B cell (primary cell): ENCODE measurements at regions not wholly inside any gene's neighbourhood (a gene's known extent, or its start where the extent isn't known, plus 50 kb on each side); places are given as distances from the start of the nearest gene placed in this dataset.

ENCODE experiments used
- ATAC-seq: fragments of 200-7000 bp; cut with Tn5 transposase; one replicate; pipeline ENCODE4 v1.10.0; 2021; ENCODE audit warnings: low read depth, mild to moderate bottlenecking, moderate number of reproducible peaks, moderate library complexity
- CTCF ChIA-PET: fragments of 350-600 bp; sonication (Branson Sonifier 250); formaldehyde crosslinking; loops from one replicate; lab custom pipeline; 2021; ENCODE audit warnings: antibody characterized with exemption, inconsistent platforms; lab: Charles Lee
- POLR2A ChIA-PET: fragments of 350-600 bp; sonication (Branson Sonifier 250); formaldehyde crosslinking; loops from one replicate; lab custom pipeline; 2021; ENCODE audit warnings: antibody characterized with exemption; lab: Charles Lee
- DNase-seq: peaks from one replicate; pipeline ENCODE4 v3.0.0; 2013
- H2AFZ ChIP-seq: 2 replicates; pipeline ENCODE4 v1.6.1; 2012; ENCODE audit warnings: mild to moderate bottlenecking, low read depth, low read length; ENCODE audit not compliant: insufficient read depth, poor library complexity, severe bottlenecking
- H3K27ac ChIP-seq, 2 donors: 1 replicate in 1 of 2; 2 replicates in 1 of 2; pipeline ENCODE4 v1.5.1; 2012 to 2013; ENCODE audit warnings: low read length in 2 of 2, mild to moderate bottlenecking in 2 of 2, moderate library complexity in 1 of 2
- H3K27me3 ChIP-seq, 4 experiments: fragments of 200-600 bp in 1 of 4; sonication (generic) in 1 of 4; replicated peaks in 1 of 4; 1 replicate in 2 of 4; 2 replicates in 2 of 4; pipeline versions ENCODE4 v1.6.1 to v1.7.0; 2013 to 2016; ENCODE audit warnings: low read length in 3 of 4, mild to moderate bottlenecking in 2 of 4, mixed read lengths in 1 of 4, moderate library complexity in 1 of 4; ENCODE audit not compliant: insufficient read depth in 4 of 4, control insufficient read depth in 3 of 4; ENCODE audit errors: control extremely low read depth in 1 of 4
- H3K36me3 ChIP-seq, 2 experiments: replicated peaks in 1 of 2; 1 replicate in 1 of 2; 2 replicates in 1 of 2; pipeline versions ENCODE4 v1.6.1 to v1.7.1; 2013; ENCODE audit warnings: low read length in 1 of 2; ENCODE audit not compliant: insufficient read depth in 2 of 2, control insufficient read depth in 1 of 2; ENCODE audit errors: control extremely low read depth in 1 of 2, extremely low read depth in 1 of 2
- H3K4me1 ChIP-seq, 2 donors: fragments of 200-600 bp in 1 of 2; sonication (generic) in 1 of 2; 1 replicate in 1 of 2; 2 replicates in 1 of 2; pipeline versions ENCODE4 v1.5.1 to v1.6.1; 2013 to 2017; ENCODE audit warnings: low read length in 2 of 2; ENCODE audit not compliant: control insufficient read depth in 2 of 2, insufficient read depth in 2 of 2
- H3K4me2 ChIP-seq: replicated peaks from 2 replicates; pipeline ENCODE3; 2012; ENCODE audit warnings: mild to moderate bottlenecking, low read depth, low read length; ENCODE audit not compliant: poor library complexity, severe bottlenecking
- H3K4me3 ChIP-seq, 5 experiments: fragments of 200-600 bp in 1 of 5; sonication (generic) in 1 of 5; 1 replicate in 3 of 5; 2 replicates in 2 of 5; pipeline versions ENCODE4 v1.5.1 to v1.7.0; 2011 to 2016; ENCODE audit warnings: low read length in 4 of 5, mild to moderate bottlenecking in 4 of 5, low read depth in 2 of 5, control low read depth in 1 of 5, moderate library complexity in 1 of 5; ENCODE audit not compliant: insufficient read depth in 1 of 5; ENCODE audit errors: control extremely low read depth in 1 of 5, extremely low read depth in 1 of 5
- H3K79me2 ChIP-seq: fragments of 200-600 bp; sonication (generic); one replicate; pipeline ENCODE4 v1.6.0; 2016; ENCODE audit warnings: low read length; ENCODE audit not compliant: control insufficient read depth, insufficient read depth
- H3K9ac ChIP-seq: fragments of 200-600 bp; sonication (generic); 2 replicates; pipeline ENCODE4 v1.6.1; 2017; ENCODE audit warnings: mild to moderate bottlenecking, low read length, moderate library complexity
- H3K9me3 ChIP-seq, 3 donors: one replicate each; pipeline versions ENCODE4 v1.6.1 to v1.7.1; 2013; ENCODE audit warnings: low read length in 2 of 3; ENCODE audit not compliant: control insufficient read depth in 2 of 3, insufficient read depth in 1 of 3; ENCODE audit errors: control extremely low read depth in 1 of 3
- H4K20me1 ChIP-seq: 2 replicates; pipeline ENCODE4 v1.6.0; 2012; ENCODE audit warnings: mild to moderate bottlenecking, low read length; ENCODE audit not compliant: insufficient read depth, control insufficient read depth, poor library complexity, severe bottlenecking
- H3K27ac Mint-ChIP-seq: one replicate; pipeline ENCODE4 v1.8.0; 2021; ENCODE audit warnings: mixed read lengths
- H3K27me3 Mint-ChIP-seq: one replicate; pipeline ENCODE4 v1.8.0; 2021; ENCODE audit warnings: mixed read lengths
- H3K4me1 Mint-ChIP-seq: one replicate; pipeline ENCODE4 v1.8.0; 2021; ENCODE audit warnings: mixed read lengths
- H3K4me3 Mint-ChIP-seq: one replicate; pipeline ENCODE4 v1.8.0; 2021; ENCODE audit warnings: mixed read lengths
- H3K9me3 Mint-ChIP-seq: one replicate; pipeline ENCODE4 v1.8.0; 2022; ENCODE audit warnings: mixed read lengths; ENCODE audit not compliant: insufficient read depth
- CTCF ChIP-seq: fragments of 200-600 bp; IDR thresholded peaks from one replicate; pipeline ENCODE4 v1.8.0; 2022; ENCODE audit warnings: antibody characterized with exemption, mild to moderate bottlenecking
- EZH2 ChIP-seq: IDR thresholded peaks from 2 replicates; pipeline ENCODE4 v1.6.1; 2012; ENCODE audit warnings: borderline replicate concordance, low read depth, mild to moderate bottlenecking, moderate library complexity, low read length; ENCODE audit not compliant: insufficient read depth, poor library complexity, severe bottlenecking
- WGBS: methylation state at CpG from one replicate; pipeline ENCODE4 v1.1.5; 2013; ENCODE audit warnings: missing lambda C conversion rate; ENCODE audit not compliant: insufficient coverage; 5-methylcytosine and 5-hydroxymethylcytosine counted together
- intact Hi-C: fragments of 100-400 bp; cut with micrococcal nuclease; formaldehyde crosslinking; loops from one replicate; pipeline ENCODE4 v1.10.0; 2022

- DNase-seq (no peak), ATAC-seq (no peak)
- Histone ChIP-seq H3K9ac (no peak overlapping the region), H3K4me2 (no peak overlapping the region), H3K9me3 (no peaks in the 10 kb centered on the region), H3K27ac (no peak overlapping the region), H2AFZ (no peak overlapping the region), H3K4me1 (no peaks in the 10 kb centered on the region), H3K36me3 (no peaks in the 10 kb centered on the region), H3K4me3 (no peak overlapping the region), H3K27me3 (no peaks in the 10 kb centered on the region), H3K79me2 (no peaks in the 10 kb centered on the region), H4K20me1 (no peaks in the 10 kb centered on the region)
- ChIA-PET POLR2A (no interaction called here), CTCF (no interaction called here)
- TF ChIP-seq EZH2 (no peak), CTCF (no peak)
- 40% methylated on average over 1 of the region's 4 CpGs for WGBS
- no peak overlapping the region for H3K27ac Mint-ChIP-seq
- H3K4me1 Mint-ChIP-seq, result no peaks in the 10 kb centered on the region
- H3K9me3 Mint-ChIP-seq, result no peaks in the 10 kb centered on the region
- intact Hi-C loops, result no loop called here
- H3K4me3 Mint-ChIP-seq, result no peak overlapping the region
- peaks cover 13% of the 10 kb centered on the region for H3K27me3 Mint-ChIP-seq
These were observed 115.6 kb downstream of the XCL2 start for GRCh38 chr1:168428063-168428731.

GRCh38 chr1:168427051-168427450 lies 116.7 kb downstream of the XCL2 start:
- H3K27me3 Mint-ChIP-seq, result peaks cover 13% of the 10 kb centered on the region
- 40% methylated on average over 1 of the region's 1 CpG for WGBS
- Histone ChIP-seq H3K36me3 (no peaks in the 10 kb centered on the region), H4K20me1 (no peaks in the 10 kb centered on the region), H3K27me3 (no peaks in the 10 kb centered on the region), H3K27ac (no peak overlapping the region), H2AFZ (no peak overlapping the region), H3K4me3 (no peak overlapping the region), H3K4me2 (no peak overlapping the region), H3K4me1 (no peaks in the 10 kb centered on the region), H3K79me2 (no peaks in the 10 kb centered on the region), H3K9ac (no peak overlapping the region), H3K9me3 (no peaks in the 10 kb centered on the region)
- ATAC-seq, result no peak
- H3K9me3 Mint-ChIP-seq, result no peaks in the 10 kb centered on the region
- CTCF ChIA-PET, result no interaction called here
- no peak overlapping the region for H3K4me3 Mint-ChIP-seq
- DNase-seq, result no peak
- POLR2A ChIA-PET, result no interaction called here
- no peaks in the 10 kb centered on the region for H3K4me1 Mint-ChIP-seq
- no peak overlapping the region for H3K27ac Mint-ChIP-seq
- intact Hi-C loops, result no loop called here
- TF ChIP-seq EZH2 (no peak), CTCF (no peak)
